ENCODE measurements at regions not wholly inside any gene's neighbourhood (a gene's known extent, or its start where the extent isn't known, plus 50 kb on each side); places are given as distances from the start of the nearest gene placed in this dataset.
"Not testable (repeated sequence)": the region's sequence is repeated elsewhere in the genome, so short reads cannot be mapped to it uniquely, and the experiment has no call there.

DNA sequence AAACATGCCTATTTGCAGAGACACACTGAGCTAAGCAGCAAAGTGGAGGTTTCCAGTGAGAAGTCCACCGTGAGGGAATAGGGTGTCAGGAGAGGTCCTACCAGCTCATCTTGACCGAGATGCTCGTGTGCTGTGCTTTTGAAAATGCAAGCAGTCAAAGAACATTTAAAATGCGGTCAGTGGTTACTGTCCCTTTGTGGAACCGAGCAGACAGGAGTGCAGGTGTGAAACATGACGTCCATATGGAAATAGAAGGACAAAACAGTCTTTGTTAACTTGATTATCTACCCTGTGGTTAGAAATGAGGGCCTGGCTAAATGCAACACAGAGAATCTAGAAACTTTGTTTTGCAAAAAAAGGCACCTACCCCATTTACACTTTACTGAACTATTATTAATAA is 473.3 kb downstream of the SPATA31A6 start:
- not testable (repeated sequence) for DNase-seq (ENCODE audit: low read depth in 2 of 2, low spot score in 1 of 2)

- DNase-seq (ENCODE audit: low read depth in 2 of 2, low spot score in 1 of 2), result not testable (repeated sequence)
These were observed 474.0 kb downstream of the SPATA31A6 start for GRCh38 chr9:42657496-42657895.

- not testable (repeated sequence) for DNase-seq (ENCODE audit: low read depth in 2 of 2, low spot score in 1 of 2)
These were observed 513.7 kb downstream of the SPATA31A6 start for GRCh38 chr9:42697146-42697545.

- DNase-seq (ENCODE audit: low read depth in 2 of 2, low spot score in 1 of 2), result not testable (repeated sequence)
These were observed 519.4 kb downstream of the SPATA31A6 start for GRCh38 chr9:42702890-42703289.

DNA sequence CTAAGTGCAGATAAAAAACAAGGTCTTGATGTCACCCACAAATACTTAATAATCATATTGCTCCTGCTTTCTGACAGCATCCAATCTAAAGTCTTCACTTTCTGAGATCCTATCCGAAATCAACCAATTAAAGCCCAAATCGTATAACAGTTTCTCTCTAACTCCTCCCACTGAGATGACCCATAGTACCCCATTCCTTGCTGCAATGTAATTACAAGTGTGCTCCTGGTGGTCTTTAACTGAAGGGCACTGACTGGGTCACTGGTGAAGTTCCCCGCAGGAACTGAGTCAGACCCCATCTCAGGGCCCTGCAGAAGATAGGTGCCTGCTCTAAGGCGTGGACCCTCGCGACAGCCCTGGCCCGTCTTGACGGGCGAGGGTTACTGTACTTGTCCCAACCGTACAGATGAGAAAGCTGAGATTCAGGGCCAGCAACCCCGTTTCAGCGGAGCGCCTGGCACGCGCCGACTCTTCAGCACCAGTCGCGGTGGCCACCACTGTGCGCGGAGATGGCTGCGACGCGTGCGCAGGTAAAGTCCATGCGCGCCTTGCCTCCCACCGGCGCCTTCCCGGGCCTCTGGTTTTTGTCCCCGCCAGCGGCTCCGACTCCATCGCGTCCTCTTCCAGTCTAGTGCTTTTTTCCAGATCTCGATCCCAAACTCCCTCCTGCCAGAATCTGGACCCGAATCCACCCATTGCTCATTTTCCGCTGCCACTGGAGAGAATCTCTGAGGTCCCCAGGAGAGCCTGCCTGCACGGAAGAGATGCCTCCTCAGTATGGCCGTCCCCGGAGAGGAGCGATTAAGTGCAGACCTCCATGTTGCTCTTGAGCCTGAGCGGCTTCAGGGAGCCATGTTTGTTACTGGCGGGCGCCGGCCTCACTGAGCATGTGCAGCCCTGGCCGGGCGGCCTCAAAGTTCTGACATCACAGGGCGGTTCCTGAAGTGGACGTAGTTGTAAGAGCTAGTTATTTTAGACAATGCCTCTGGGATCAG is 541.7 kb downstream of the SPATA31A6 start:
- not testable (repeated sequence) for DNase-seq (ENCODE audit: low read depth in 2 of 2, low spot score in 1 of 2)

DNA sequence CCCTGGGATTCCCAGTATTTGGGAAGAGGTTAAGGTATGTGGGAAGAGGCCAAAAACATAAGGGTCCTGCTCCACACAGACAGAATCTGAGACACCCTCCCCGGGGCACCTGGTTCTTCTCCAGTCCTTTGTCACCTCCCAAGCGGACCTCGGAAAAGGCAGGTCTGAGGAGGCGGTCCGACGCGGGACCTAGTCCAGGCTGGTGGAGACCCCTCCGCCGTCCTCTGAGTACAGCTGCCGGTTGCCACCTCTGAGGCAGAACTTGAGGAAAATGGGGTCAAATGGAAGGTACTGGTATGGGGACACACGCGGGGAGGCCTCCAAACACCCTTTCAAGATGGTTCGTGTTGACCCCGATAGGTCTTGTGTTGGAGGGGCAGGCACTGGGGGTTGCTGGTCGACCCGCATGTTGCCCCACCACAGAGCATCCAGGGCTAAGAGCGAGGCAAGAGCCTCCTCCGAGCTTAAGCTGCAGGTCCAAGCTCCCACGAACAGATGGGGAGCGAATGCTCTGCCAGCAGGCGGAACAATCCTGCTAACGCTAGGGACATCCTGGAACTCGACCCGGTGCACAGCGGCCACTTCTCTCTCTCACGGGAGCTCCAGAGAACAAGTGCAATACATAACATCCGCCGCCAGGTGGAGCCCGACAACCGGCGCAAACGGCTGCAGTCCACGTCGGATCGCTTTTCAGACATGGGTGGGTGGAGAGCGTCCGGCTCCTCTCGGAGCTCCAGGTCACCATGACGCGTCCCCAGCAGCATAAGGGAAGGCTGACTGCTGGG is 559.8 kb downstream of the SPATA31A6 start:
- peak; percentile 16 to 27 for DNase-seq (ENCODE audit: low read depth in 2 of 2, low spot score in 1 of 2)

DNA sequence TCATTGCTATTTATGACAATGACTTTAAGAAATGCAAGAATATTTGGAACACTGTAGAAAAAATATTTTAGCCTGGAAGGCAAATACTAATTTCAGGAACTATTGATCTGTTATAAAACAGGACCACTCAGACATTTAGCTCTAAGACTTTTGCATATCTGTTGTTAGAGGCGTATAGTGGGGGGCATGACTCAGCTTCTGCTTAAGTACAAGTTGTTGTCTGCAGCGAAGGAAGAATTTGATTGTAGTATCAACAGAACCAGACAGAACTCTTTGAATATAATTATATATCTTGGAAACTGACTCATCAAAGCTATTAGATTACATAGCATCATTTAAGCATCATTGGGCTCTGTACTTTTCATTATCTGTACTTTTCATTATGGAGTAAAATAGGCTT is 573.8 kb downstream of the SPATA31A6 start:
- DNase-seq (ENCODE audit: low read depth in 2 of 2, low spot score in 1 of 2), result not testable (repeated sequence)

DNA sequence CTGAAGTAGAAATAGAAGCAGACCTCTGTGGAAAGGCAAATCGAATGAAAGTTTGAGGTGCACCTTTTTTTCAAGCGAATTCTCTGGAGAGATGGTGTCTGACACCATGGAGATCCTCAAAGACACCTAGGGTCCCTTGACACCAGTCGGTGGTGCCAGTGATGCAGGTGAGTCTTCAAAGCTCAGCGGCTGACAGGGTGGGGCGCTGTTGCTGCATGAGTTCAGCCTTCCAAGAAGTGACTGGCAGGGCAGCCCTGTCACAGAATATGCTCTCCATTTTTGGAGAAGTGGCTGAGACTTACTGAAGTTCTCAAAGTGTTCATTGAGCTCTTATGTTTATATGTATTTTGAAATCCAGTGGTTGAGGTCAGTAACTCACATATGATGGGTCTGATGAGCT is 575.9 kb downstream of the SPATA31A6 start:
- not testable (repeated sequence) for DNase-seq (ENCODE audit: low read depth in 2 of 2, low spot score in 1 of 2)

- not testable (repeated sequence) for DNase-seq (ENCODE audit: low read depth in 2 of 2, low spot score in 1 of 2)
These were observed 598.7 kb downstream of the SPATA31A6 start for GRCh38 chr9:42782201-42782600.

- not testable (repeated sequence) for DNase-seq (ENCODE audit: low read depth in 2 of 2, low spot score in 1 of 2)
These were observed 609.3 kb downstream of the SPATA31A6 start for GRCh38 chr9:42792725-42793124.

DNA sequence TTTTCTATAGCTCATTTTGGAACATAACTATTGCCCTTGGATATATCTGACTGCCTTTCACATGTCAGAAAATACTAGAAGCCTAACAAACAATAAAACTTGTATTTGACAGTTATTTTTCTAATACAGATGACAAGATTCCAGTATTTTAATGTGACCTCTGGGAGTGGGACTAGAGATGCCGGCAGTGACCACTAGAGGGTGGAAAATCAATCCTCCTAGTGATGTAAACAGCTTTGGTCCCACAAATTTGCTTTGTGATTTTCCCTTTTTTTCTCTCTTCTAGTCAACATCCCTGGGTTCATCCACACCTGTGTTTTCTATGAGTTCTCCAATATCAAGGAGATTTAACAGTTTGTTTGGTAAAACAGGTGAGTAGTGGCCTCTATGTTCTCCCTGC is 615.1 kb downstream of the SPATA31A6 start:
- DNase-seq (ENCODE audit: low read depth in 2 of 2, low spot score in 1 of 2), result not testable (repeated sequence)

DNA sequence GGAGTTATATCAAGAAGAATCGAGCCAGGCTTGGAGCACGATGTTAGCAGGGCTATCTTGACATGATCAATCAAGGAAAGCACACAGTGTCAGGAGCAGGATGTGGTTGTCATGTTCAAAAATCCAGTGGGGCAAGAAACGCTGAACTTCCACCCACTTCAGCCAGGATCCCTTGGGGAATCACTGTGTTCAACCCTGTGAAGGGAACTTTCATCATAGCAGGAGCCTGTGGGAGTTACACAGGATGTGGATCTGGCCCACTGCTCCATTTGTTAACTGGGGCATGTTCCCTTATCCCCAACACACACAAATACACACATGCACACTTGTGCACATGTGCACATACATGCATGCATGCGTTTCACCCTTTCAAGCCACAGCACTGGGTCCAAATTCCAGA is 619.3 kb downstream of the SPATA31A6 start:
- not testable (repeated sequence) for DNase-seq (ENCODE audit: low read depth in 2 of 2, low spot score in 1 of 2)

DNA sequence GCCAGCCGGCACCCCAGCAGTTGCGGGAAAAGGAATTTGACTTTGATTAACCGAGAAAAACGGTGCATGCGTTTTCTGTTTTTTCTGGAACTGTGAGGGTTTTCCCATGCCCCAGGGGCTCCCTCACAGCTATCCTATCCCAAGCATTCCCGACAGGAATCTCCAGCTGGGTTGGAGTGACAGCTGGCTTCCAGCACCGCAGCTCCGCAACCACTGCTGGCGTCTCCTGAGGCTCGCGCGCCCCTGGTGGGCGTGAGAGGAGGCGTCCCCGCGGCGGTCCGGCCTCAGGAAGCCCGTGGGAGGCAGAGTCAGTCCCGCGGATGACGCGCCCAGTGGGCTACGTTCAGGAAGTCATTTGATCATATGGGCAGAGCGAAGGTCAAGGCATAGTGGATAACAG is 623.2 kb downstream of the SPATA31A6 start:
- not testable (repeated sequence) for DNase-seq (ENCODE audit: low read depth in 2 of 2, low spot score in 1 of 2)

DNA sequence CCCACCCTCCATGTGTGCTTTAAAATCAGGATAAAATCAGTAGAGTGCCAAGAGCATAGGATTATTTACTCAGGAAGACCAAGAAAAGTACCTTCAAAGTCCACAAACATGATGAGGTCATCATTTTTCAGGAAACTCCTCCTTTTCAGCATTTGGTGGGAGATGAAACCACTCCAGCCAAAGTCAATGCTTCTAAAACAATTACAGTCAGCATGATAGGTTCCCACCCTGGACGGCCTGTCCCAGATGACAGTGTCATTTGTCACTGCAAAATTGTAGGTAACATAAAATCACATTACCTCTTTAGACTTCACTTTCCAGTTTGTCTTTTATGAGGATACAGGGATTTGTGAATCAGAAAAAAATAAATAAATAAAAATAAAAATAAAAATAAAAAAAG is 638.0 kb downstream of the SPATA31A6 start:
- DNase-seq (ENCODE audit: low read depth in 2 of 2, low spot score in 1 of 2), result not testable (repeated sequence)

DNA sequence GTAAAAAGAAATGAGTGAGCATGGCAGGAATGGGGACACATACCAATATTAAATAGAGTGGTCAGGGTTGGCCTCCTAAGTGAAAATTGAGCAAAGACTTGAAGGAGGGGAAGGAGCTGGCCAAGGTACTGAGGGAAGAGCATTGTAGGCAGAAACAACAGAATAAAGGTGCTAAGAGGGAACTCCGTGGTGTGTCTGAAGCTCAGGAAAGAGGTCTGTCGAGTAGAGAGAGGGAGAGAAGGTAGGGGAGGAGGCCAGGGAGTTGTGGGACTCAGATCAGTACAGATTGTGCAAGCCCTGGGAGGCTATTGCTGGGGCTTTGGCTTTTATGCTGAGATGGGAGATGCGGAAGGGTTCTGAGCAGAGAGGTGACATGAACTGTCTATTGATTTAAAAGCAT is 664.7 kb downstream of the SPATA31A6 start:
- not testable (repeated sequence) for DNase-seq (ENCODE audit: low read depth in 2 of 2, low spot score in 1 of 2)

DNA sequence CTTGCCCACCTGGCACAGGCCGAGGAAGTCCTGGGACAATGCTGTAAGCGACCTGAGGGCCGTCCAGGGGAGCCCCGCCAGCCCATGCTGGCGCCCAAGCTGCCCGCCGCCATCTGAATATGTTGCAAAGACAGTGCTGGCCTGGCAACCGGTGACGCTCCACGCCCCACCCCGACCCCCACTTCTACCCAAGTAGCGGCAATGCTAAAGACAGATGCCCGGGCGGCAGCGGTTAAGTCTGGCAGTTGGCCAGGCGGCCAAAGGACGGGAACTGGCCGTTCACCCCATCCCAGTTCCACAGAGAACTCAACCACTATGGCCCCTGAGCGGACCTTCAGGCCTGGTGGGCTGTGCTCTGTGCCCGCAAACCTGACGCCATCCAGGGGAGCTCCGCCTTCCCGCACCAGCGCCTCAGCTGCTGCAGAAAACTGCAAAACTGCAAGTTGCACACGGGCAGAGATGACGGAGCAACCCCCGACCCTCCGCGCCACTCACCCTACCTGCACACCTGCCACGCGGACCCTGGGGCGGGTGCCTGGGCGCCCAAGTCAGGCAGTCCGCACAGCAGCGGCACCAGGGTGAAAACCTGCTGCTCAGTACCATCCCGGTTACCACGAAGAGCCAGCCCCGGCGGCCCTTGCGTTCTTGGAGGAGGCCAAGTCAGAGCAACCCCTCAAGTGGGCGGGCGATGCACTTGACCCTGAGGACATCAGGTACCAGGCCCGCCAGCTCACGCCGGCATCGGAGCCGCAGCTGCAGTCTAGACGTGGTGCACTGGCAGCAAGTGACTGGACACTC is 667.6 kb downstream of the SPATA31A6 start:
- DNase-seq (ENCODE audit: low read depth in 2 of 2, low spot score in 1 of 2), result not testable (repeated sequence)

GRCh38 chr9:42851701-42852100 is 668.2 kb downstream of the SPATA31A6 start:
- DNase-seq (ENCODE audit: low read depth in 2 of 2, low spot score in 1 of 2), result not testable (repeated sequence)

- not testable (repeated sequence) for DNase-seq (ENCODE audit: low read depth in 2 of 2, low spot score in 1 of 2)
These were observed 668.9 kb downstream of the SPATA31A6 start for GRCh38 chr9:42852133-42852930.

GRCh38 chr9:42860133-42860532 is 676.7 kb downstream of the SPATA31A6 start:
- not testable (repeated sequence) for DNase-seq (ENCODE audit: low read depth in 2 of 2, low spot score in 1 of 2)

DNA sequence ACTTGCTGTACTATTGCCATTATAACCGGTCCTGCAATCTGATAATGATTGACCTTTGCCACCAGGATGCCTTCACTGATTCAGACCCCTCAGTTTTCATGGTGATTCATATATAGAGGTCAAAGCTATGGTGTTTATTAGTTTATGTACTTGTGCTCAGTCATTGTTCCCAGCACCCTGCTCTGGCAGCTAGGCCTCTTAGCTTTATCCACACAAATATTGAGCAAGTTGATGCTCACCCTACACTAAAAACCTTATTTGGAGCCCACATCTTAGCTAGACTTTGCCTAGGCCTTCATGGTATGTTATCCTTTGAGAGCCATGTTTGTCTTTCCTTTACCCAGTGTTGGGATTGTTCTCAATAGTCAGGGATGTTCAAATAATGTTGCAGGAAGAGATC is 679.0 kb downstream of the SPATA31A6 start:
- DNase-seq (ENCODE audit: low read depth in 2 of 2, low spot score in 1 of 2), result not testable (repeated sequence)
